KMS-11 (cell line): ENCODE measurements at regions not wholly inside any gene's neighbourhood (a gene's known extent, or its start where the extent isn't known, plus 50 kb on each side); places are given as distances from the start of the nearest gene placed in this dataset.
"Not testable (repeated sequence)": the region's sequence is repeated elsewhere in the genome, so short reads cannot be mapped to it uniquely, and the experiment has no call there.

Experiments
- H2AFZ ChIP-seq: fragments of 200-600 bp; sonication (generic); 2 replicates; pipeline ENCODE4 v1.6.1; 2016; ENCODE audit warnings: antibody characterized with exemption, mixed run types, low read depth
- H3K27ac ChIP-seq: fragments of 200-600 bp; sonication (generic); 2 replicates; pipeline ENCODE4 v1.6.1; 2016; ENCODE audit warnings: mild to moderate bottlenecking, mixed run types
- H3K27me3 ChIP-seq: fragments of 200-600 bp; sonication (generic); 2 replicates; pipeline ENCODE4 v1.6.1; 2017; ENCODE audit warnings: mild to moderate bottlenecking, low read depth, mixed run types, moderate library complexity; ENCODE audit not compliant: insufficient read depth
- H3K36me3 ChIP-seq: fragments of 200-600 bp; sonication (generic); 2 replicates; pipeline ENCODE4 v1.6.1; 2017; ENCODE audit warnings: mild to moderate bottlenecking, mixed run types; ENCODE audit not compliant: insufficient read depth
- H3K4me1 ChIP-seq: fragments of 200-600 bp; sonication (generic); 2 replicates; pipeline ENCODE4 v1.6.1; 2016; ENCODE audit warnings: mild to moderate bottlenecking, low read depth, mixed run types; ENCODE audit not compliant: poor library complexity, severe bottlenecking
- H3K4me2 ChIP-seq: fragments of 200-600 bp; sonication (generic); 2 replicates; pipeline ENCODE4 v1.7.0; 2016; ENCODE audit warnings: mild to moderate bottlenecking, mixed run types
- H3K4me3 ChIP-seq: fragments of 200-600 bp; sonication (generic); IDR thresholded peaks from 2 replicates; pipeline ENCODE4 v1.6.1; 2017; ENCODE audit warnings: low read depth, low read length, mixed read lengths; ENCODE audit not compliant: insufficient read depth
- H3K79me2 ChIP-seq: fragments of 200-600 bp; sonication (generic); 2 replicates; pipeline ENCODE4 v1.6.1; 2016; ENCODE audit warnings: low read depth, mixed run types; ENCODE audit not compliant: insufficient read depth
- H3K9ac ChIP-seq: fragments of 200-600 bp; sonication (generic); 2 replicates; pipeline ENCODE4 v1.6.1; 2016; ENCODE audit warnings: mild to moderate bottlenecking, mixed run types
- H4K20me1 ChIP-seq: fragments of 200-600 bp; sonication (generic); 2 replicates; pipeline ENCODE4 v1.6.1; 2016; ENCODE audit warnings: mild to moderate bottlenecking, mixed run types; ENCODE audit not compliant: insufficient read depth
- TF ChIP-seq, protein P1 (sequence below): fragments of 200-600 bp; sonication (generic); conservative IDR thresholded peaks from 2 replicates; pipeline ENCODE4 v1.6.1; 2017; ENCODE audit warnings: low read depth, mild to moderate bottlenecking, antibody characterized with exemption, low read length, moderate library complexity, mixed read lengths

GRCh38 chrX:997631-998137 is 214.8 kb downstream of the CRLF2 start:
- H3K4me2 ChIP-seq: no peak overlapping the region

DNA sequence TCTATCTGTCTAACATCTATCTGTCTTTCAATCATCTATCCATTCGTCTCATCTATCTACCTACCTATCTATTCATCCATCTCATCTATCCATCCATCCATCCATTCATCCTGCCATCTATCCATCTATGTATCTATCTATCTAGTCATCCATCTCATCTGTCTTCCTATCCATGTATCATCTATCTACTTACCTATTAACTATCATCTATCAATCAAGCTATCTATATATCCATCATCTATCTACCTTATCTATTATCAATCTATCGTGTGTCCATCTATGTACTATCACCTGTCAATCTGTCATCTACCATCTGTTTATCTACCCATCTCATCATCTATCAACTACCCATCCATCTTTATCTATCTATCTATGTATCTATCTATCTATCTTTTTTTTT is 217.7 kb downstream of the CRLF2 start:
- no peaks in the 10 kb centered on the region for H3K36me3 ChIP-seq
- H2AFZ ChIP-seq: no peak overlapping the region
- H3K27me3 ChIP-seq: no peaks in the 10 kb centered on the region
- H3K4me2 ChIP-seq: no peak overlapping the region
- H3K4me3 ChIP-seq: no peak overlapping the region
- H3K27ac ChIP-seq: no peak overlapping the region
- TF ChIP-seq, protein P1, sequence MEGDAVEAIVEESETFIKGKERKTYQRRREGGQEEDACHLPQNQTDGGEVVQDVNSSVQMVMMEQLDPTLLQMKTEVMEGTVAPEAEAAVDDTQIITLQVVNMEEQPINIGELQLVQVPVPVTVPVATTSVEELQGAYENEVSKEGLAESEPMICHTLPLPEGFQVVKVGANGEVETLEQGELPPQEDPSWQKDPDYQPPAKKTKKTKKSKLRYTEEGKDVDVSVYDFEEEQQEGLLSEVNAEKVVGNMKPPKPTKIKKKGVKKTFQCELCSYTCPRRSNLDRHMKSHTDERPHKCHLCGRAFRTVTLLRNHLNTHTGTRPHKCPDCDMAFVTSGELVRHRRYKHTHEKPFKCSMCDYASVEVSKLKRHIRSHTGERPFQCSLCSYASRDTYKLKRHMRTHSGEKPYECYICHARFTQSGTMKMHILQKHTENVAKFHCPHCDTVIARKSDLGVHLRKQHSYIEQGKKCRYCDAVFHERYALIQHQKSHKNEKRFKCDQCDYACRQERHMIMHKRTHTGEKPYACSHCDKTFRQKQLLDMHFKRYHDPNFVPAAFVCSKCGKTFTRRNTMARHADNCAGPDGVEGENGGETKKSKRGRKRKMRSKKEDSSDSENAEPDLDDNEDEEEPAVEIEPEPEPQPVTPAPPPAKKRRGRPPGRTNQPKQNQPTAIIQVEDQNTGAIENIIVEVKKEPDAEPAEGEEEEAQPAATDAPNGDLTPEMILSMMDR: no peak
- H3K79me2 ChIP-seq: no peaks in the 10 kb centered on the region
- no peak overlapping the region for H3K9ac ChIP-seq
- no peaks in the 10 kb centered on the region for H4K20me1 ChIP-seq
- peaks cover 7% of the 10 kb centered on the region for H3K4me1 ChIP-seq

More at GRCh38 chrX:997631-998137, 214.8 kb downstream of the CRLF2 start:
- Histone ChIP-seq H3K4me1 (peaks cover 7% of the 10 kb centered on the region), H3K4me3 (no peak overlapping the region), H3K79me2 (no peaks in the 10 kb centered on the region), H3K36me3 (no peaks in the 10 kb centered on the region), H2AFZ (peak overlapping the region; percentile 26; the same call in 1 of the 2 replicates), H3K27me3 (no peaks in the 10 kb centered on the region), H3K9ac (no peak overlapping the region), H4K20me1 (no peaks in the 10 kb centered on the region), H3K27ac (peak overlapping the region; percentile 46; the same call in 1 of the 2 replicates)
- TF ChIP-seq, protein P1: no peak

GRCh38 chrX:989959-990510 is 222.4 kb downstream of the CRLF2 start:
- no peaks in the 10 kb centered on the region for H3K79me2 ChIP-seq
- peak overlapping the region; percentile 82; the same call in 1 of the 2 replicates for H3K4me2 ChIP-seq
- H2AFZ ChIP-seq: peak overlapping the region; percentile 75
- H4K20me1 ChIP-seq: no peaks in the 10 kb centered on the region
- H3K27ac ChIP-seq: peak overlapping the region; percentile 86
- H3K4me1 ChIP-seq: peaks cover 8% of the 10 kb centered on the region
- no peaks in the 10 kb centered on the region for H3K36me3 ChIP-seq
- H3K4me3 ChIP-seq: no peak overlapping the region
- H3K27me3 ChIP-seq: no peaks in the 10 kb centered on the region
- TF ChIP-seq, protein P1: no peak
- peak overlapping the region; percentile 84; the same call in 1 of the 2 replicates for H3K9ac ChIP-seq

DNA sequence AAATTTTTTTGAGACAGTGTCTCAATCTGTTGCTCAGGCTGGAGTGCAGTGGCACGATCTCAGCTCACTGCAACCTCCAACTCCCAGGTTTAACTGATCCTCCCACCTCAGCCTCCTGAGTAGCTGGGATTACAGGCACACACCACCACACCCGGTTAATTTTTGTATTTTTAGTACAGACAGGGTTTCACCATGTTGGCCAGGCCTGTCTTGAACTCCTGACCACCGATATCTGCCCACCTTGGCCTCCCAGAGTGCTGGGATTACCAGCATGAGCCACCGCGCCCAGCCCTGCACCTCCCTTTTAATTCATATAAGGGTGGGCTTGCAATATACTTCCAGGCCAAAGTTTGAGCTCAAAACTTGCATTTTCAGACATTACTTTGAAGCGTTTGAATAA is 223.9 kb downstream of the CRLF2 start:
- not testable (repeated sequence) for H3K4me3 ChIP-seq, H3K27ac ChIP-seq, H3K36me3 ChIP-seq, H3K27me3 ChIP-seq, H2AFZ ChIP-seq, H3K79me2 ChIP-seq, H4K20me1 ChIP-seq, H3K4me2 ChIP-seq, H3K4me1 ChIP-seq, H3K9ac ChIP-seq
